IPS DF 6.9 (cell line): ENCODE measurements at regions not wholly inside any gene's neighbourhood (a gene's known extent, or its start where the extent isn't known, plus 50 kb on each side); places are given as distances from the start of the nearest gene placed in this dataset.

Experiments
- DNase-seq: peaks from one replicate; pipeline ENCODE4 v3.0.0-alpha.2; 2013; ENCODE audit warnings: low read depth, low spot score
- H3K27ac ChIP-seq: one replicate; pipeline ENCODE4 v1.5.1; 2013; ENCODE audit warnings: low read length, control low read depth
- H3K27me3 ChIP-seq: 2 replicates; pipeline ENCODE4 v1.6.1; 2013; ENCODE audit warnings: mild to moderate bottlenecking, low read length; ENCODE audit not compliant: control insufficient read depth, insufficient read depth
- H3K36me3 ChIP-seq: 2 replicates; pipeline ENCODE4 v1.6.1; 2013; ENCODE audit warnings: low read length; ENCODE audit not compliant: control insufficient read depth, insufficient read depth
- H3K4me1 ChIP-seq: 2 replicates; pipeline ENCODE4 v1.6.1; 2013; ENCODE audit warnings: low read length; ENCODE audit not compliant: control insufficient read depth, insufficient read depth
- H3K4me3 ChIP-seq: 2 replicates; pipeline ENCODE4 v1.5.1; 2013; ENCODE audit warnings: mild to moderate bottlenecking, low read length
- H3K9me3 ChIP-seq: 2 replicates; pipeline ENCODE4 v1.6.1; 2013; ENCODE audit warnings: low read length, inconsistent platforms; ENCODE audit not compliant: control insufficient read depth, insufficient read depth
- WGBS: extraction: QIAGEN DNeasy Blood & Tissue Kit; methylation state at CpG from one replicate; pipeline ENCODE4 v1.1.7; 2013; ENCODE audit warnings: mixed read lengths, missing lambda C conversion rate; ENCODE audit not compliant: insufficient read length, insufficient coverage; 5-methylcytosine and 5-hydroxymethylcytosine counted together

DNA sequence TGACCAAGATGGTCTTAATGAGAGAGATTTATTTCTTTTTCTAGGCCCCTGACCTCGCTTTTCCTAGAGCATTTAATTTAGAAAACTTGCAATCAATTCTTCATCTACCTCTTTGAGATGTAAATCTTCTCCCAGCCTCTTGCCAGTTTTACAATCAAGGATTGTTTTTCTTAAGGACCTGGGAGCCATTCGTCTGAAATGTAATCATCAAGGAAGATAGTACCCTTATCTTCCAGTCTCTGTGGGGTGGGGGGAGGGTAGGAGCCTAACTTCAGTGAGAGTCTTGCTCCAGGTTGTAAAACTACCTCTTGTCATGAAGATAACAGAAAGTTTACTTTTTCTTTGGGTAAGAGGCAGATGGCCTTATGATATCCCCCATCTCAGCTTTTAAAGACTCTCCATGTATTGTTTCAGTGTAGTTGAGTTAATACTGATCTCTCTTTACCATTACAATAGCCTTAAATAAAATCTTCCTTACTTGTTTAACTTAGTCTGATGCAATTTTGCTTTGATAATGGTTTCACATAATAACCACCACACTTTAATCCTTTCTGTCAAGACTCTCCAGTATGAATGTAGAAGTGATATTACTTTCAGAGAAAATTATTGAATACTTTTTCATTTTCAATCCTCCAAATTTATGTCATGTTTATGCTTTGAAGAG, 110.2 kb upstream of the CPHXL start:
- no peak for DNase-seq
- Histone ChIP-seq H3K27me3 (peaks cover 18% of the 10 kb centered on the region), H3K4me3 (no peak overlapping the region), H3K27ac (no peak overlapping the region), H3K36me3 (no peaks in the 10 kb centered on the region), H3K9me3 (no peaks in the 10 kb centered on the region; the same call in 1 of the 2 replicates), H3K4me1 (no peaks in the 10 kb centered on the region)
- WGBS = no CpG with 5 or more reads among the region's 2 CpGs

DNA sequence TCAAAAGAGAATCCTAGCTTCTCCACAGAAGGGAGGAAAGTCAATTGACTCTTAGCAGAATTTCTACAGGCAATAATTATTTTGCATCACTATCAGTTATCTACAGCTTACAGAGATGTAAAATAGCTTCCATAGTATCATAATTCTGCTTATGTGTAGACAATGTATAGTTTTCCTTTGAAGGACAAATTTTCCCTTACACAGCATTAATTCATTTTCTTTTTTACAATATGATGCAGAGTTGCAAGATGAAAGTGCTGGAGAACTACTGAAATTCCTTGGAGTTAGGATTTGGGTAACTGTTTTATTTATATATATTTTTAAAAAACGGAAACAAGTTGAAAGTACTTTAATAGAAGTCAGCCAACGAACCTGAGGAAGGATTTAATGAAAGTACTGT, 111.0 kb upstream of the CPHXL start:
- Histone ChIP-seq H3K27ac (no peak overlapping the region), H3K36me3 (no peaks in the 10 kb centered on the region), H3K4me3 (no peak overlapping the region), H3K4me1 (no peaks in the 10 kb centered on the region), H3K27me3 (peaks cover 18% of the 10 kb centered on the region), H3K9me3 (no peaks in the 10 kb centered on the region; the same call in 1 of the 2 replicates)
- DNase-seq = no peak
- 100% methylated on average over 1 of the region's 2 CpGs for WGBS

DNA sequence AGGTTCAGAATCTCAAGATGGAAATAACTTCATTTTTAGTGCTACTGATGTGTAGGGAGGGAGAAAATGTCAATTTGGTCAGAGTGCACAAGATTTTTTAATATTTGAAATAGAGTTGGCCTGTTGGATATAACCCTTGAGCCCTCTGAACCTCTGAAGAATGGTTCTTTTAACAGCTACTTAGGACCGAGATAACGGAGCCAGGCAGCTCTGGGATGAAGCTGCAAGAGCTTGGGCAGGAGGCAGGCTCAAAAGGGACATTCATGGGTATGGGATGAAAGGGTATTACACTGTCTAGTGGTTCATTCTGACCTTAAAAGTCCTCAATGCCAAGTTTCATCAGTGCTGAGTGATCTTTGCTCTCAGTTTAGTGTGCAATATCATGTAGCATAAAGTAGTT, 111.4 kb upstream of the CPHXL start:
- WGBS = no CpG with 5 or more reads among the region's 2 CpGs
- H3K27me3 ChIP-seq = peaks cover 18% of the 10 kb centered on the region

DNA sequence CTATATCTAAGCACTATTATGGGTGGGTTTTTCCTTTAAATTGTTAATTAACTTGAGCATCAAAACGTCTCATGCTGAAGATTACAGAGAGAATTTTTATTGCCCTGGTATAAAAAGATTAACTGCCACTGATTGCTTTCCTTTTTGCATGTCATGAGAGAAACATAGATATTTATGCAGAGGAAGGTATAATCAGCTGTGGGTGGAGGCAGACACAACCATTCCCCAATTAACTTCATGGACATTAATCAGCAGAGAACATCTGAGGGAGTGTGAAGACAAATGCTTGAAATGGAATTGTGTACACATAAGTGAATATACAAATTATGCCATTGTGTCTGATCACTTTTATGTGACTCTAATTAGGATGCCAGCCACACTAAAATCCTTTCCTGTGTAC, 115.2 kb upstream of the CPHXL start:
- no CpG with 5 or more reads among the region's 1 CpG for WGBS
- Histone ChIP-seq H3K27ac (no peak overlapping the region), H3K27me3 (peaks cover 6% of the 10 kb centered on the region), H3K4me1 (no peaks in the 10 kb centered on the region), H3K9me3 (no peaks in the 10 kb centered on the region), H3K36me3 (no peaks in the 10 kb centered on the region), H3K4me3 (no peak overlapping the region)
- no peak for DNase-seq

More for the DNA sequence above, 111.4 kb upstream of the CPHXL start:
- Histone ChIP-seq H3K36me3 (no peaks in the 10 kb centered on the region), H3K9me3 (no peaks in the 10 kb centered on the region; the same call in 1 of the 2 replicates), H3K27ac (no peak overlapping the region), H3K4me1 (no peaks in the 10 kb centered on the region), H3K4me3 (no peak overlapping the region)
- DNase-seq = no peak

DNA sequence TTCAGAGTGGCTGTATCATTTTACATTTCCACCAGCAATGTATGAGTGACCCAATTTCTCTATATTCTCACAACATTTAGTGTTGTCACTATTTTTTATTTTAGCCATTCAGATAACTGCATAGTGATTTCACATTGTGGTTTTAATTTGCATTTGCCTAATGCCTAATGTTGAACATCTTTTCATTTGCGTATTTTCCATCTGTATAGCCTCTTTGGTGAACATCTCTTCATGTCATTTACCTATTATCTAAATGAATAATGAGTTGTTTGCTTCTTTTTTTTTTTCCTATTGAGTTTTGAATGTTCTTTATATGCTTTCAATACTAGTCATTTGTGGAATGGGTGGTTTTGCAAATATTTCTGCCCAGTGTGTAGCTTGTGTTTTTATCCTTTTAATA, 120.9 kb upstream of the CPHXL start:
- Histone ChIP-seq H3K27me3 (no peaks in the 10 kb centered on the region), H3K27ac (no peak overlapping the region), H3K4me3 (no peak overlapping the region), H3K36me3 (no peaks in the 10 kb centered on the region), H3K4me1 (no peaks in the 10 kb centered on the region), H3K9me3 (no peaks in the 10 kb centered on the region)
- no CpG with 5 or more reads among the region's 1 CpG for WGBS
- no peak for DNase-seq

DNA sequence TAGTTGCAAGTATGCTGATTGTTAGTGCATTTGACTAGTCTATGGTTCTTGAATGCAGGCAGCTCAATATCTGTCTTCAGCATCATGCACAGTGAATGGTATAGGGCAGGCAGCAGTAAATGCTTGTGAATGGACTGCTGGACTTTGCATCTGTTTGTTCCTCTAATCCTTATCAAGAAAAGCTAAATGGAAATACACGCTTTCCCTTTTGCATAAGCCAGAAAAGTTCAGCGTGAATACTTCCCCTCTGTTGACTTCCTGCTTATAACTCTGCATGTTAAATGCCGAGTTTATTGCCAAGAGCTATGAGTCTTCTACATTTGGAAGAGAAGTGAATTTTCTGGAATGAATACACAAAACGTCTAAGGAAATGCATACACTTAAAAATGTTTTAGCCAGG, 127.9 kb upstream of the CPHXL start:
- H3K9me3 ChIP-seq = 0 out of 2 replicates have a peak, but pooled peaks cover 1% of the 10 kb centered on the region
- no peak overlapping the region for H3K4me3 ChIP-seq
- WGBS = no CpG with 5 or more reads among the region's 4 CpGs
- DNase-seq = no peak
- no peaks in the 10 kb centered on the region for H3K36me3 ChIP-seq
- no peak overlapping the region for H3K27ac ChIP-seq
- no peaks in the 10 kb centered on the region for H3K27me3 ChIP-seq
- no peaks in the 10 kb centered on the region for H3K4me1 ChIP-seq

DNA sequence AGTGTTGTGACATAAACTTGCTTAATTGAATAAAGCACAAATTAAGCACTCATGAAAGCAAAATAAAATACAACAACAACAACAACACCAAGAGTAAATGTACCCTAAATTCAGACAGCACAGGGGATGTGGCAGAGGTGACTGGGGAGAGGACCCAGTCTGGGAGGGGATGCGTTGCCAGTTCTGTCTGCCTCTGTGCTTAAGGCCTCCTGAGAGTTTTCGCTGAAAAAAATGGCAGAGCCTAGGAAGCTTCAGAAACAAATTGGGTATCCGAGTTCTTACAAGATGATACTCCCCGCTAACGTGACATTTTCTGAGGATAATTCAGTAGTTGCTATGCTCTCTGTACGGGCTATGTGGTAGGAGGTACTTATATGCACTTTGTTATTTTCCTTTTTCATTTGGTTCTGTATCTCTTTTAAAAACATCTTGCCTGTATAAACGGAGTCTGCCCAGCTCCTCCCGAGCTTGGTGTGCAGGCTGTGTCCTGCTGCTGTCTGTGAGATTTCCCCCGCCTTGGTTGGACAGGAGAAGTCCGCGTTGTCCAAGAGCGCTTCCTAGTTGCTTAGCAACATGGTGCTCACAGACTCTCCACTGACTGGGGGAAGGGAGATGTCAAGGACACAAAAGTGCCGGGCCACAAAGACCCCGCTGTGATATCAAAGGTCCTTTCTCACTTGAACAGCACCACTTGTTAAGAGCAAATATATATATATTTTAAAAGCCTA, 134.2 kb upstream of the CPHXL start:
- H3K27me3 ChIP-seq = no peaks in the 10 kb centered on the region
- H3K36me3 ChIP-seq = no peaks in the 10 kb centered on the region
- no peaks in the 10 kb centered on the region for H3K4me1 ChIP-seq
- H3K4me3 ChIP-seq = no peak overlapping the region
- H3K27ac ChIP-seq = no peak overlapping the region
- H3K9me3 ChIP-seq = 0 out of 2 replicates have a peak, but pooled peaks cover 1% of the 10 kb centered on the region
- no peak for DNase-seq
- WGBS = no CpG with 5 or more reads among the region's 14 CpGs

DNA sequence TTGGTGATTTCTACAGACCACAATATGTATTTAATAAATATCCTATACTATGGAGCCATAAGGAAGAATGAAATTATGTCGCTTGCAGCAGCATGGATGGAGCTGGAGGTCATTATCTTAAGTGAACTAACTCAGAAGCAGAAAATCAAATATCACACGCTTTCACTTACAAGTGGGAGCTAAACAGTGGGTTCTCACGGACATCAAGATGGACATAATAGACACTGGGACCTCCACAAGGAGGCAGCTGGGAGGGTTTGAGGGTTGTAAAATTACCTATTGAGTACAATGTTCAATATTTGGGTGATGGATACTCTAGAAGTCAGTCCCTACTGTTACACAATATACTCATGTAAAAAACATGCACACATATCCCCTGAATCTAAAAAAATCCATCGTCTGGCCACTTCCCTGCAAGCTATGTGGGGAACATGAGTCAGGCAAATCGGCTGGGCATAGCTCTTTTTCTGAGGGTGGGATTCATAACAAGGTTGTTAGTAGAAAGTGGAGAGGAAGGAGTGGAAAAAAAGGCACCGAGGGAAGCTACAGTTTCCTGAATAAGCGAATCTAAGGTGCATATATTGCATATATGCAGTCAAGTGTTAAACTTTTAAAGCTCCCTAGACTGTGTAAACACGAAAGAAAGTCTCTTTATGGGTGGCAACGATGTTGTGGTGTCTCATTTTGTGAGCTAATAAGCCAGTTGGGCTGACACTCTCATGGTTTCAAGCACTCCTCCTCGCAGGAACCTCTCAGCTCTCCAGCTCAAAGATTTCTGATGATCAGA, 135.2 kb upstream of the CPHXL start:
- no CpG with 5 or more reads among the region's 10 CpGs for WGBS
- Histone ChIP-seq H3K9me3 (0 out of 2 replicates have a peak, but pooled peaks cover under 1% of the 10 kb centered on the region), H3K36me3 (no peaks in the 10 kb centered on the region), H3K27ac (no peak overlapping the region), H3K27me3 (no peaks in the 10 kb centered on the region), H3K4me1 (no peaks in the 10 kb centered on the region), H3K4me3 (no peak overlapping the region)
- no peak for DNase-seq

DNA sequence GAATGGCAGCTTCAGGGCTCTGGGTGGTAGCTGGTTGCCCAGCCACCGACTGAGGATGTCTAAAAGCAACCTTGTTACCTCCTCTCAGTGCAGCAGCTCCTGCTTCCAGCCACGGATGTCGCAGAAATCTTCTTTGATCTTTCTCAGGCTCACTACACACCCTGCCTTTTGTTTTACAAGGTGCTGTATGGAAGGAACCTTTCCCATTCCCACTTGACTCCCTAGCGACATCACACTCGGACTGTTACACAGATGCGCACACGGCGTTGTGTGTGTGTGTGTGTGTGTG, 135.8 kb upstream of the CPHXL start:
- H3K4me3 ChIP-seq = no peak overlapping the region
- DNase-seq = no peak
- H3K9me3 ChIP-seq = no peaks in the 10 kb centered on the region
- no peak overlapping the region for H3K27ac ChIP-seq
- WGBS = no CpG with 5 or more reads among the region's 8 CpGs
- no peaks in the 10 kb centered on the region for H3K4me1 ChIP-seq
- no peaks in the 10 kb centered on the region for H3K36me3 ChIP-seq
- H3K27me3 ChIP-seq = no peaks in the 10 kb centered on the region

DNA sequence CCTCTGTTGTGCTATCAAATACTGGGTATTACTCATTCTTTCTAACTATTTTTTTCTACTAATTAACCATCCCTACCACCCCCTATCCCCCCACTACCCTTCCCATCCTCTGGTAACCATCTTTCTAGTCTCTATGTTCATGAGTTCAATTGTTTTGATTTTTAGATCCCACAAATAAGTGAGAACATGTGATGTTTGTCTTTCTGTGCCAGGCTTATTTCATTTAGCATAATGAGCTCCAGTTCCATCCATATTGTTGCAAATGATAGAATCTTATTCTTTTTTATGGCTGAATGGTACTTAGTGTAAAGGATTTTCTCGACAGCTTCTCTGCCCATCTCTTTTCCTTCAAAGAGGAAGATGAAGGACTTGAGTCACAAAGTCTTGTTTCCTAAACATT, 138.0 kb upstream of the CPHXL start:
- H3K27ac ChIP-seq = no peak overlapping the region
- H3K4me3 ChIP-seq = no peak overlapping the region
- no peak for DNase-seq
- WGBS = no CpG with 5 or more reads among the region's 1 CpG
- H3K36me3 ChIP-seq = no peaks in the 10 kb centered on the region
- H3K9me3 ChIP-seq = no peaks in the 10 kb centered on the region; the same call in 1 of the 2 replicates
- no peaks in the 10 kb centered on the region for H3K4me1 ChIP-seq
- H3K27me3 ChIP-seq = no peaks in the 10 kb centered on the region
